Breast epithelium (tissue), 4 donors: ENCODE measurements at regions not wholly inside any gene's neighbourhood (a gene's known extent, or its start where the extent isn't known, plus 50 kb on each side); places are given as distances from the start of the nearest gene placed in this dataset.

Experiments used
- DNase-seq, 2 donors: peaks; one replicate each; pipeline ENCODE4 v3.0.0-alpha.2; 2019; ENCODE audit warnings: low spot score in 2 of 2
- H3K27ac ChIP-seq, 2 donors: fragments of 200-600 bp; sonication (generic) in 1 of 2; one replicate each; pipeline ENCODE4 v1.5.1; 2016 to 2019; ENCODE audit warnings: mild to moderate bottlenecking in 1 of 2
- H3K27me3 ChIP-seq, 2 donors: fragments of 200-600 bp; sonication (generic) in 1 of 2; one replicate each; pipeline versions ENCODE4 v1.5.1 to v1.6.0; 2017 to 2019; ENCODE audit warnings: control low read depth in 1 of 2, mild to moderate bottlenecking in 1 of 2
- H3K36me3 ChIP-seq: fragments of 200-600 bp; one replicate; pipeline ENCODE4 v1.5.1; 2019
- H3K4me1 ChIP-seq, 2 donors: fragments of 200-600 bp; sonication (generic); one replicate each; pipeline ENCODE4 v1.5.1; 2016 to 2019; ENCODE audit warnings: control low read depth in 1 of 2
- H3K4me3 ChIP-seq, 3 donors: fragments of 200-600 bp; sonication (generic); 1 replicate in 2 of 3; 2 replicates in 1 of 3; pipeline ENCODE4 v1.5.1; 2016 to 2019; ENCODE audit warnings: mild to moderate bottlenecking in 3 of 3, moderate library complexity in 2 of 3
- H3K9me3 ChIP-seq, 2 donors: fragments of 200-600 bp; sonication (generic) in 1 of 2; one replicate each; pipeline ENCODE4 v1.5.1; 2016 to 2019; ENCODE audit warnings: control low read depth in 1 of 2
- POLR2A ChIP-seq: fragments of 450-650 bp; IDR thresholded peaks from one replicate; pipeline ENCODE4 v1.6.1; 2016; ENCODE audit warnings: antibody characterized with exemption, mild to moderate bottlenecking, moderate library complexity
- POLR2AphosphoS5 ChIP-seq, 3 donors: sonication (generic); formaldehyde crosslinking; IDR thresholded peaks; one replicate each; pipeline ENCODE4 v1.6.1; 2017; ENCODE audit warnings: antibody characterized with exemption in 3 of 3
- intact Hi-C: fragments of 100-400 bp; cut with DNase I; formaldehyde crosslinking; loops from one replicate; pipeline ENCODE4 v1.15.1; 2023; ENCODE audit warnings: low total_unique reads
- TF ChIP-seq, protein P1 (sequence below), 3 donors: fragments of 450-650 bp; IDR thresholded peaks; one replicate each; pipeline ENCODE4 v1.5.1; 2016 to 2017; ENCODE audit warnings: antibody characterized with exemption in 3 of 3, mild to moderate bottlenecking in 3 of 3, moderate library complexity in 3 of 3

DNA sequence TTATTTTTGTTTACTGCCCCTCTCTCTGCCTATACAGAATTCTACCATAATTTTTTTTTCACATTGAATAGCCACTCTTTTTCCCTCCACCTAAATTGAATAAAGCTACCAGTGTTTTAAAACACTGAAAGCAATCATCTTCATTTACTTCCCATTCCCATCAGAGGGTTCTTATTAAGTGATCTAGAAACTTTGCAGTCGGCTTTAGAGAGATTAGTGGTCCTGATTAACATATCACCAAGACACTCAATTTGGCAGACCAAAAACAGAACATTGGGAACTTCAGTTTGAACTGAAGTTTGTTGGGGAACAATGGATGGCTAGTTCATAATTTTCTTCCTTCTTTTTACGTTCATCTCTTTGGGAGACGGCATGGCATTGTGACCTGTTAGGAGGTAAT is 249.5 kb downstream of the CBLN4 start:
- H3K4me1 ChIP-seq = no peaks in the 10 kb centered on the region
- H3K36me3 ChIP-seq = no peaks in the 10 kb centered on the region
- no peak for DNase-seq
- no peak overlapping the region for H3K4me3 ChIP-seq
- intact Hi-C loops = no loop called here
- H3K9me3 ChIP-seq = no peaks in the 10 kb centered on the region
- no peaks in the 10 kb centered on the region for H3K27me3 ChIP-seq
- TF ChIP-seq, protein P1, sequence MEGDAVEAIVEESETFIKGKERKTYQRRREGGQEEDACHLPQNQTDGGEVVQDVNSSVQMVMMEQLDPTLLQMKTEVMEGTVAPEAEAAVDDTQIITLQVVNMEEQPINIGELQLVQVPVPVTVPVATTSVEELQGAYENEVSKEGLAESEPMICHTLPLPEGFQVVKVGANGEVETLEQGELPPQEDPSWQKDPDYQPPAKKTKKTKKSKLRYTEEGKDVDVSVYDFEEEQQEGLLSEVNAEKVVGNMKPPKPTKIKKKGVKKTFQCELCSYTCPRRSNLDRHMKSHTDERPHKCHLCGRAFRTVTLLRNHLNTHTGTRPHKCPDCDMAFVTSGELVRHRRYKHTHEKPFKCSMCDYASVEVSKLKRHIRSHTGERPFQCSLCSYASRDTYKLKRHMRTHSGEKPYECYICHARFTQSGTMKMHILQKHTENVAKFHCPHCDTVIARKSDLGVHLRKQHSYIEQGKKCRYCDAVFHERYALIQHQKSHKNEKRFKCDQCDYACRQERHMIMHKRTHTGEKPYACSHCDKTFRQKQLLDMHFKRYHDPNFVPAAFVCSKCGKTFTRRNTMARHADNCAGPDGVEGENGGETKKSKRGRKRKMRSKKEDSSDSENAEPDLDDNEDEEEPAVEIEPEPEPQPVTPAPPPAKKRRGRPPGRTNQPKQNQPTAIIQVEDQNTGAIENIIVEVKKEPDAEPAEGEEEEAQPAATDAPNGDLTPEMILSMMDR (IDR thresholded peaks at IDR 0.05) = no peak
- TF ChIP-seq POLR2A (no peak), POLR2AphosphoS5 (IDR thresholded peaks at IDR 0.05) (no peak)
- H3K27ac ChIP-seq = no peak overlapping the region

GRCh38 chr20:55755411-55755810 is 249.9 kb downstream of the CBLN4 start:
- Histone ChIP-seq H3K27me3 (no peaks in the 10 kb centered on the region), H3K27ac (no peak overlapping the region), H3K9me3 (no peaks in the 10 kb centered on the region), H3K4me1 (no peaks in the 10 kb centered on the region), H3K4me3 (no peak overlapping the region), H3K36me3 (no peaks in the 10 kb centered on the region)
- intact Hi-C loops = no loop called here
- no peak for DNase-seq
- TF ChIP-seq POLR2A = no peak

- DNase-seq = no peak
- H3K9me3 ChIP-seq = peaks cover 0 to 6% of the 10 kb centered on the region in 2 donors
- H3K27ac ChIP-seq = no peak overlapping the region
- H3K36me3 ChIP-seq = no peaks in the 10 kb centered on the region
- TF ChIP-seq POLR2AphosphoS5 (IDR thresholded peaks at IDR 0.05) (no peak), POLR2A (no peak)
- TF ChIP-seq, protein P1 (IDR thresholded peaks at IDR 0.05) = no peak
- H3K27me3 ChIP-seq = no peaks in the 10 kb centered on the region
- no peak overlapping the region for H3K4me3 ChIP-seq
- intact Hi-C loops = no loop called here
- no peaks in the 10 kb centered on the region for H3K4me1 ChIP-seq
Measured at GRCh38 chr20:55746723-55747122, 258.6 kb downstream of the CBLN4 start.

DNA sequence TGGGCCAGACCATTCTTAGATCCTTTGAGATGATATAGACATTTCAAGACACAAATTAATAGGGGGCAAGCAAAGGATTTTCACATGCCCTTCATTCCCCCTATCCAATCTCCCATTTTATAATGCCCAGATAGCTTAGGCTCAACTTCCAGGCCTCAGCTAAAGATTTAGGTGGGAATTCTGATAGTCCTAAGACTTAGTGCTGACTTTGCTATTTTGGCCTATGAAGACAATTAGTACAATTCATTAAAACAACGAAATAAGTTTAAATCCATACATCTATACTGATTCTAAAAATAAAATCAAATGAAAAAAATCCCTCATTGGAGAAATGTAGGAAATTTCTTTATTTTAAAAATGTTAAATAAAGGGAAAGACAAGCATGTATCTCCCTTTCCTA is 259.5 kb downstream of the CBLN4 start:
- H3K9me3 ChIP-seq = peaks cover 0 to 6% of the 10 kb centered on the region in 2 donors
- H3K4me1 ChIP-seq = no peaks in the 10 kb centered on the region
- intact Hi-C loops = no loop called here
- TF ChIP-seq POLR2AphosphoS5 (IDR thresholded peaks at IDR 0.05) (no peak), POLR2A (no peak)
- TF ChIP-seq, protein P1 (IDR thresholded peaks at IDR 0.05) = no peak
- no peaks in the 10 kb centered on the region for H3K36me3 ChIP-seq
- no peak overlapping the region for H3K4me3 ChIP-seq
- H3K27ac ChIP-seq = no peak overlapping the region
- no peaks in the 10 kb centered on the region for H3K27me3 ChIP-seq
- no peak for DNase-seq

- Histone ChIP-seq H3K36me3 (no peaks in the 10 kb centered on the region), H3K27ac (no peak overlapping the region), H3K27me3 (no peaks in the 10 kb centered on the region), H3K9me3 (peaks cover 0 to 6% of the 10 kb centered on the region in 2 donors), H3K4me3 (no peak overlapping the region), H3K4me1 (no peaks in the 10 kb centered on the region)
- intact Hi-C loops = no loop called here
- TF ChIP-seq, protein P1 (IDR thresholded peaks at IDR 0.05) = no peak
- no peak for TF ChIP-seq POLR2AphosphoS5 (IDR thresholded peaks at IDR 0.05)
- no peak for TF ChIP-seq POLR2A
- no peak for DNase-seq
Measured at GRCh38 chr20:55744896-55745295, 260.4 kb downstream of the CBLN4 start.

DNA sequence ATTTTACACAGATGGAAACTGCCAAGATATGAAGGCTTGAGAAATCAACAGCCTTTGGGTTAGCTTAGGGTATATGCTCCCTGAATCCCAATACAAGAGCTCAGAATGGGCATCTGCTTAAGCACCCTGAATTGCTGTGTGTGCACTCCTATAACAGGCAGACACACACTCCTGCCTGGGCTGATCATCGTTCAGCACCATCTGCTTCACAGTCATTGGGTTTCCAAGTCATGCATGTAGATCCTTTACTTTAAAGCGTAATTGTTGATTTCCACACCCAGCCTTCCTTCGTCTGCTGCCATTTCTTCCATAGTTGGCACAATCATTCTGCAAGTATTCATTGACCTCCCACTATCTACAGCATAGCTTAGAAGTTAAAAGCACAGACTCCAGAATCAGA is 263.5 kb downstream of the CBLN4 start:
- Histone ChIP-seq H3K9me3 (no peaks in the 10 kb centered on the region), H3K4me1 (no peaks in the 10 kb centered on the region), H3K4me3 (no peak overlapping the region), H3K27ac (no peak overlapping the region), H3K36me3 (no peaks in the 10 kb centered on the region), H3K27me3 (no peaks in the 10 kb centered on the region)
- TF ChIP-seq POLR2A = no peak
- TF ChIP-seq POLR2AphosphoS5 (IDR thresholded peaks at IDR 0.05) = no peak
- TF ChIP-seq, protein P1 (IDR thresholded peaks at IDR 0.05) = no peak
- no peak for DNase-seq
- intact Hi-C loops = no loop called here
